Keratinocyte (primary cell): ENCODE measurements at regions not wholly inside any gene's neighbourhood (a gene's known extent, or its start where the extent isn't known, plus 50 kb on each side); places are given as distances from the start of the nearest gene placed in this dataset.
A peak's percentile ranks its signal among the peaks of the same experiment; 100 is the strongest.

Experiments
- DNase-seq: peaks from one replicate; pipeline ENCODE4 v3.0.0-alpha.2; 2011; ENCODE audit warnings: low read depth, missing footprints, low spot score
- FAIRE-seq: peaks from 2 replicates; lab custom pipeline; 2011; peaks lifted over from hg19 to GRCh38; lab: Jason Lieb, UNC
- H2AFZ ChIP-seq: 2 replicates; pipeline ENCODE4 v1.6.0; 2012; ENCODE audit warnings: low read length, control low read depth, inconsistent platforms; ENCODE audit not compliant: control insufficient read depth
- H3K27ac ChIP-seq: 2 replicates; pipeline ENCODE4 v1.5.1; 2011; ENCODE audit warnings: low read length; ENCODE audit not compliant: control insufficient read depth, insufficient read depth
- H3K27me3 ChIP-seq: 3 replicates; pipeline ENCODE4 v1.6.0; 2011; ENCODE audit warnings: low read length; ENCODE audit not compliant: control insufficient read depth, insufficient read depth; ENCODE audit errors: extremely low read depth
- H3K36me3 ChIP-seq, 2 experiments: 2 replicates in 1 of 2; 3 replicates in 1 of 2; pipeline ENCODE4 v1.5.1; 2011; ENCODE audit warnings: low read length in 2 of 2, mild to moderate bottlenecking in 1 of 2; ENCODE audit not compliant: control insufficient read depth in 2 of 2, insufficient read depth in 2 of 2; ENCODE audit errors: extremely low read depth in 1 of 2
- H3K4me1 ChIP-seq: 3 replicates; pipeline ENCODE4 v1.5.1; 2011; ENCODE audit warnings: low read length; ENCODE audit not compliant: control insufficient read depth, insufficient read depth; ENCODE audit errors: extremely low read depth
- H3K4me2 ChIP-seq: 3 replicates; pipeline ENCODE4 v1.6.0; 2011; ENCODE audit warnings: low read depth, low read length; ENCODE audit not compliant: control insufficient read depth, insufficient read depth; ENCODE audit errors: extremely low read depth
- H3K4me3 ChIP-seq, 3 experiments: fragments of 200-600 bp in 1 of 3; sonication (generic) in 1 of 3; 2 replicates in 2 of 3; 3 replicates in 1 of 3; pipeline ENCODE4 v1.5.1; 2011 to 2016; ENCODE audit warnings: low read length in 3 of 3, mild to moderate bottlenecking in 3 of 3, control low read depth in 2 of 3, inconsistent platforms in 1 of 3, low read depth in 1 of 3, mixed read lengths in 1 of 3, mixed run types in 1 of 3, moderate library complexity in 1 of 3; ENCODE audit not compliant: control insufficient read depth in 2 of 3, insufficient read depth in 2 of 3; ENCODE audit errors: extremely low read depth in 1 of 3
- H3K79me2 ChIP-seq: 2 replicates; pipeline ENCODE4 v1.6.0; 2012; ENCODE audit warnings: low read length; ENCODE audit not compliant: control insufficient read depth, insufficient read depth
- H3K9ac ChIP-seq: 3 replicates; pipeline ENCODE4 v1.6.0; 2011; ENCODE audit warnings: low read length; ENCODE audit not compliant: control insufficient read depth, insufficient read depth; ENCODE audit errors: extremely low read depth
- H3K9me1 ChIP-seq: 3 replicates; pipeline ENCODE4 v1.6.0; 2011; ENCODE audit warnings: low read length; ENCODE audit not compliant: control insufficient read depth, insufficient read depth; ENCODE audit errors: extremely low read depth
- H3K9me3 ChIP-seq: 2 replicates; pipeline ENCODE4 v1.5.1; 2012; ENCODE audit warnings: low read depth, low read length; ENCODE audit not compliant: control insufficient read depth
- H4K20me1 ChIP-seq: 3 replicates; pipeline ENCODE4 v1.6.0; 2011; ENCODE audit warnings: low read length; ENCODE audit not compliant: control insufficient read depth, insufficient read depth; ENCODE audit errors: extremely low read depth
- EZH2 ChIP-seq: IDR thresholded peaks from one replicate; pipeline ENCODE4 v1.6.1; 2012; ENCODE audit warnings: inconsistent platforms, mild to moderate bottlenecking, low read length, moderate library complexity
- dilution Hi-C: fragments of 300-500 bp; cut with MboI; formaldehyde crosslinking; loops from one replicate; pipeline ENCODE4 v1.7.0; 2020; ENCODE audit warnings: low sequenced_read_pairs; ENCODE audit not compliant: extremely low pct_ligation_motif_present
- TF ChIP-seq, protein P1 (sequence below), 3 experiments: IDR thresholded peaks in 1 of 3; conservative IDR thresholded peaks in 1 of 3; optimal IDR thresholded peaks in 1 of 3; 2 replicates in 2 of 3; 3 replicates in 1 of 3; pipeline versions ENCODE3 to v1.5.1; 2011; ENCODE audit warnings: low read length in 3 of 3, mild to moderate bottlenecking in 3 of 3, moderate library complexity in 2 of 3, control low read depth in 1 of 3, inconsistent platforms in 1 of 3; ENCODE audit not compliant: insufficient read depth in 2 of 3; ENCODE audit errors: extremely low read depth in 1 of 3

DNA sequence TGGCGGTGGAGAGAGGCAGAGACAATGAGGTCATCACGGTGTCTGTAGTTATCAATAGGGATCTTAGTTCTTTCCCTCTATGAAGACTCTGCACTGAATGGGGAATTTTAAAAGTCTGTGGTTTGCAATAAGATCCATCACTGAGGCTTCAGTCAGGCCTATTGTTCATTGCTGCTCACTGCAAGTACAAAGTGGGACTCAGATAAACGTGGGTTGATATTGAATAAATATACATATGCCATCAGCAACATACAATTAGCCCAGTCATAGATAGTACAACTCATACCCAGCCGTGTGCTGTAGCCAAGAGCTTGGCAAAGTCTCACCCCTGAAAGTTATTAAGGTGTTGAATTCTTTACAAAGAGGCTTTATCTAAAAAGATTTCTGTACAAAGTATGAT, 88.4 kb downstream of the ENC1 start:
- DNase-seq, result no peak
- Histone ChIP-seq H3K27me3 (no peaks in the 10 kb centered on the region), H3K27ac (no peak overlapping the region), H3K79me2 (no peaks in the 10 kb centered on the region), H3K9me3 (no peaks in the 10 kb centered on the region), H3K4me3 (no peak overlapping the region), H3K9ac (no peak overlapping the region), H3K4me2 (no peak overlapping the region), H3K9me1 (no peaks in the 10 kb centered on the region), H4K20me1 (no peaks in the 10 kb centered on the region), H3K4me1 (peaks cover 16% of the 10 kb centered on the region), H2AFZ (no peak overlapping the region), H3K36me3 (no peaks in the 10 kb centered on the region)
- FAIRE-seq, result peak; percentile 75
- TF ChIP-seq EZH2, result no peak
- TF ChIP-seq, protein P1, sequence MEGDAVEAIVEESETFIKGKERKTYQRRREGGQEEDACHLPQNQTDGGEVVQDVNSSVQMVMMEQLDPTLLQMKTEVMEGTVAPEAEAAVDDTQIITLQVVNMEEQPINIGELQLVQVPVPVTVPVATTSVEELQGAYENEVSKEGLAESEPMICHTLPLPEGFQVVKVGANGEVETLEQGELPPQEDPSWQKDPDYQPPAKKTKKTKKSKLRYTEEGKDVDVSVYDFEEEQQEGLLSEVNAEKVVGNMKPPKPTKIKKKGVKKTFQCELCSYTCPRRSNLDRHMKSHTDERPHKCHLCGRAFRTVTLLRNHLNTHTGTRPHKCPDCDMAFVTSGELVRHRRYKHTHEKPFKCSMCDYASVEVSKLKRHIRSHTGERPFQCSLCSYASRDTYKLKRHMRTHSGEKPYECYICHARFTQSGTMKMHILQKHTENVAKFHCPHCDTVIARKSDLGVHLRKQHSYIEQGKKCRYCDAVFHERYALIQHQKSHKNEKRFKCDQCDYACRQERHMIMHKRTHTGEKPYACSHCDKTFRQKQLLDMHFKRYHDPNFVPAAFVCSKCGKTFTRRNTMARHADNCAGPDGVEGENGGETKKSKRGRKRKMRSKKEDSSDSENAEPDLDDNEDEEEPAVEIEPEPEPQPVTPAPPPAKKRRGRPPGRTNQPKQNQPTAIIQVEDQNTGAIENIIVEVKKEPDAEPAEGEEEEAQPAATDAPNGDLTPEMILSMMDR (optimal IDR thresholded peaks at IDR 0.05 in 1 of 3, IDR thresholded peaks at IDR 0.05 in 1 of 3, conservative IDR thresholded peaks at IDR 0.05 in 1 of 3; ENCODE audit: extremely low read depth in 1 of 3, insufficient read depth in 2 of 3, low read length in 3 of 3), result no peak
- dilution Hi-C loops, result no loop called here

DNA sequence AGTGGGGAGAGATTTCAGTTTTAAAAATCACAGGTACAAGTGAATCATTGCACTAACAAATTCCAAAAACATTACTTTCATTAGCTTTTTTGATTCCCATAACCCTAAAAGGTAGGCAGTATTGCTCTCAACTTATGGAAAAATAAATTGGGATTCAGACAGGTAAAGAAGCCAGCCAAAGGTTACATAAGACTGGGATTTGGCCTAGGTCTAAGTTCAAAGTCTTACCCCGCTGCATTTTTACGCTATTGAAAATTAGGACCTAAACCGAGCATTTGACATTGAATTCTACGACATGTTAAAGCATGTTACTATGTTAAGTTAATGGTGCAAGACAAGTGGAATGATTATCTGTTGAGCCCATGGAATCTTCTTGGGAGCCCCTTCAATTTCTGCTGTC, 89.6 kb downstream of the ENC1 start:
- H3K79me2 ChIP-seq, result no peaks in the 10 kb centered on the region
- H3K4me2 ChIP-seq, result no peak overlapping the region
- no peaks in the 10 kb centered on the region for H3K9me3 ChIP-seq
- H3K27me3 ChIP-seq, result no peaks in the 10 kb centered on the region
- H3K36me3 ChIP-seq, result no peaks in the 10 kb centered on the region
- no peaks in the 10 kb centered on the region for H3K9me1 ChIP-seq
- dilution Hi-C loops, result no loop called here
- FAIRE-seq (no peak), DNase-seq (no peak)
- no peak overlapping the region for H3K9ac ChIP-seq
- no peaks in the 10 kb centered on the region for H4K20me1 ChIP-seq
- peaks cover 15% of the 10 kb centered on the region for H3K4me1 ChIP-seq
- H3K4me3 ChIP-seq, result no peak overlapping the region
- no peak overlapping the region for H2AFZ ChIP-seq
- no peak overlapping the region for H3K27ac ChIP-seq
- no peak for TF ChIP-seq EZH2
- TF ChIP-seq, protein P1 (optimal IDR thresholded peaks at IDR 0.05 in 1 of 3, IDR thresholded peaks at IDR 0.05 in 1 of 3, conservative IDR thresholded peaks at IDR 0.05 in 1 of 3; ENCODE audit: extremely low read depth in 1 of 3, insufficient read depth in 2 of 3, low read length in 3 of 3), result no peak
